HG02571 (cell line): ENCODE measurements at regions not wholly inside any gene's neighbourhood (a gene's known extent, or its start where the extent isn't known, plus 50 kb on each side); places are given as distances from the start of the nearest gene placed in this dataset.

Experiments
- ATAC-seq: cut with Tn5 transposase; IDR thresholded peaks from one replicate; pipeline ENCODE4 v1.9.1; 2021; ENCODE audit warnings: mild to moderate bottlenecking, moderate library complexity; ENCODE audit not compliant: unreplicated experiment

- ATAC-seq: no peak
Measured at GRCh38 chr2:59713577-59713976, 839.9 kb downstream of the BCL11A start.

- no peak for ATAC-seq
Measured at GRCh38 chr2:59711121-59711520, 842.3 kb downstream of the BCL11A start.

GRCh38 chr2:59706729-59707128 is 846.7 kb downstream of the BCL11A start:
- no peak for ATAC-seq

DNA sequence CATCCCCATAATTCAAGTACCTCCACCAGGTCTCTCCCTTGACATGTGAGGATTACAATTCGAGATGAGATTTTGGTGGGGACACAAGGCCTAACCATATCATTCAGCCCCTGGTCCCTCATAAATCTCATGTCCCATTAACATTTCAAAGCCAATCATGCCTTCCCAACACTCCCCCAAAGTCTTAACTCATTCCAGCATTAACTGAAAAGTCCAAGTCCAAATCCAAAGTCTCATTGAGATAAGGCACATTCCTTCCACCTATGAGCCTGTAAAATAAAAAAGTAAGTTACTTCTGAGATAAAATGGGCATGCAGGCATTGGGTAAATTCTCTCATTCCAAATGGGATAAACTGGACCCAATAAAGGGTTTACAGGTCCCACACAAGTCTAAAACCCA is 849.7 kb downstream of the BCL11A start:
- no peak for ATAC-seq

- ATAC-seq: no peak
Measured at GRCh38 chr2:59702026-59702425, 851.4 kb downstream of the BCL11A start.

- ATAC-seq: no peak
Measured at GRCh38 chr2:59701271-59701994, 852.0 kb downstream of the BCL11A start.

DNA sequence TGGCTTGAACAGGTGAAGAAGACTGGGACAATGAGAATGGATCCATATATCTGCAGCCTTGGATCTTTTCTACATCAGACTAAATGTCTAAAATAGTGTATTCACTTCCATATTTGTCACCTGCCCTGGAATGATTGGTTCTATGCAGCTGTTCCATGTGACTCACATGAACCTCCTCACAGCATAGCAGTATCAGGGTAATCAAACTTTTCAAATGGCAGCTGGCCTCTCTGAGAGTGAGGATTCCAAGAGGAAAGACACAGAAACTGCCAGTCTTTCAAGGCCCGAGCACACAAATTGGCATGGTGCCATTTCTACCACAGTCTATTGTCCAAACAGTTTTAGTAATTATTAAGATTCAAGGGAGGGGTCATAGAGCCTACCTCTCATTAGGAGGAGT is 859.3 kb downstream of the BCL11A start:
- no peak for ATAC-seq

DNA sequence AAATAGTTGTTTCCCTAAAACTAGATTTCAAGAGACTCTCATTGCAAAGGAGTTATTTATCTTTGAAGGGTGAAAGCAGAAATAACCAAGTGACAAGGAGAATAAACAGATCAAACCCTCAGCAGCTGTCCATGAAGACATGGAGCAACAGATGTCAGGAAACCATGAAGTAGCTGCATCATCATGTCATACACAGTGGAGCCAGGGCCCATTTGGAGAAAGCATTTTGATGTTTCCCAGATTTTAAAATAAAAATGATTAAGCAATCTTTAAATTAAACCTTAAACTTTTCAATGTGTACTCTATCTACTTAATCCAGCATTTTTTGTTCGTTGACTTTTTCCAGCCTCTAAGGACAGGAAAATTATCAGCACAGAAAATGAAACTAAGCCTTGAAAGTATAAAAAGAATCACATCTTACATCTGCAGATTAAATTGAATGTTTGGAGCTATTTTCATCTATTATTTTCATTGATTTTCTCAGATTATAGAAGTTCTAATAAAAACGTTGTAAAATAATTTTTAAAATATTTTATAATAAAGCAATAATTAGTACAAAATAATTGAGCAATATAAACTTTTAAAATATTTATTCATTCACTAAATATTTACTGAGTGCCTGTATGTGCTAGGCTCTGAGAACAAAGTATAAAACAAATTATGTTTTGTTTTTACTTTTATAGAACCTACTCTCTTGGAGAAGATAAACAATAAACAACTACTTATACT is 860.1 kb downstream of the BCL11A start:
- no peak for ATAC-seq

- ATAC-seq: no peak
Measured at GRCh38 chr2:59691518-59692190, 861.8 kb downstream of the BCL11A start.

DNA sequence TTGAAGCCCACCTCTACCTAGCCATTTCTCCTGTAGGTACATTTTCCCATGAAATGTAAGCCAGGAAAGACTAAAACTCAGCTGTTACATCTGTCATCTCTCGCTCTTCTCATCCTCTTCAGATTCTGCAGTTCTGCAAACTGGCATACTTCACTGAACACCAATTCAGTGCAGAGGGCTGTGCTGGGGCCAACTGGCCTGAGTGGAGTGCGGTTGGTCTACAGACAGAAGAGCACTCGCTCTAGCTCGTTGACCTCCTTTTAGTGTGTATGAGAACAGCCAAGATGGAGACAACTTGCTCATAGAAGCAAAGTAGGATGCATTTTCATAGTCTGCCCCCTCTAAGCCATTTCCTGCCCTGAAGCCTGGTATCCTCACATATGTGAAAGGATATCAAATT is 862.6 kb downstream of the BCL11A start:
- ATAC-seq: no peak

DNA sequence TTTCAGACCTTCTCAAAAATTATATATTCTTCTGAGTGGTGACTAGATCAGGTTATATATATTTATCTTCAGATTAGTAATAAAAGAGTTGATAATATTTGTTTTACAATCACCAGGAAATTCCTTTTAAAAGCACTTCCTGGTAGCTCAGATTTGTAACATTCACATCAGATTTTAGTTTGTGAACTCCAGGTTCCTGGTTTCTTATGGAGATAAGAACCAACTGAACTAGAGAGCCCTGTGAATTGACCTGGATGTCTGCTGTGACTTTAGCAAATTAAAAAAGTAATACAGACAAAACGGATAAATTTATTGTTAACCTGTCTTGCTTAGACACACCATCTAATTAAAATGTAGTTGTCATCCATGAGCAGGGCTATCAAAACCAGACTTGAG is 868.7 kb downstream of the BCL11A start:
- ATAC-seq: no peak

GRCh38 chr2:59684116-59684770 is 869.2 kb downstream of the BCL11A start:
- no peak for ATAC-seq

GRCh38 chr2:59680863-59681262 is 872.6 kb downstream of the BCL11A start:
- no peak for ATAC-seq

DNA sequence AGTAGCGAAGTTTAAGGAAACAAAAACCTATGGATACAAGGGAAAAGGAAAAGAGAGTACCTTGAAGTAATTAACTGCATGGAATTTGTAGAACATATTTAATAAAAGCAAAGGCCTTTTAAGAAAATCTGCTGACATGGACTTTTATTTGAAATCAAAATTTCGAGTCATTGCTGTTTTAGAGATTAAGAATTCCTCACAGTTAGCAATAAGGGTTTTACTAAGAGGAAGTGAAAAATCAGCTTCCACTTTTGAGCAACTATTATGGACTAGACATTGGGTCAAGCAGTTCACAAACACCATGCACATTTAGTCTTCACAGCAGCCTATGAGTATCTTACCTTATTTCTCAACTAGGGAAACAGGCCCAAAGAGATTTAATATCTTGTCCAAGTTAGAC is 876.3 kb downstream of the BCL11A start:
- no peak for ATAC-seq

GRCh38 chr2:59674100-59674499 is 879.4 kb downstream of the BCL11A start:
- no peak for ATAC-seq

GRCh38 chr2:59665021-59665420 is 888.4 kb downstream of the BCL11A start:
- no peak for ATAC-seq

- ATAC-seq: no peak
Measured at GRCh38 chr2:59662127-59662861, 891.2 kb downstream of the BCL11A start.

- no peak for ATAC-seq
Measured at GRCh38 chr2:59660262-59660661, 893.2 kb downstream of the BCL11A start.

DNA sequence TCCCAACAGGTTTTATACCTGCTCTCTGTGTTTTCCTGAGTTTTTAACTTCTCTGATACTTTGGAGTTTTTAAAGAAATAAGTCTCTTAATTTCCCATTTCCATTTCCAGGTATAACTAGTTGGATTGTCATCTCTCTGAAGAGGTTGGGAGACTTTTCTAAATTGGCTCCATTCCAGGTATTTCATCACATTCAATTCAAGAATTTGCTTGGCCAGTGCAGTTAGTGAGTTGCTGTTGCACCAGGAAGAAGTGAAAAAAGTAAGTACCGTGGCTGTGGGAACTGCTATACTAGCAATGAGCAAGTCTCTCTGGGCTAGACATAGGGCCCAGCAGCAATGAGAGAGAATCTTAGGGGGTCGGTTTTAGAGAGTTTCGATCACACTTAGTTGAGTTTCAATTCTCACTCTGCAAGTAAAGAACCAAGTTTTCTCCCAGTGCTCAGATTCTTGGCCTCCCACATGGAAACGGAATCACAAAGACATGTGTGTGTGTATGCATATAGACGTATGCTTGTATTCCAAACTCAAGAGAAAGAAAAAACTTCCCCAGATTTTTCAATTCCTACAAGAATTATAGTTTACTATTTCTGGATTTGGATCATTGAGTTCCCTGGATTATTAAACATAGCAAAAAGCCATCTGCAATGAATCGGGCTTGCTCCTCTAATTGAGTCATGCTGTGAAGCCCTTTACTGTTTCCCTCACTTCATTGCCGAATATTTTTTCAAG is 894.4 kb downstream of the BCL11A start:
- no peak for ATAC-seq

GRCh38 chr2:59655809-59656208 is 897.6 kb downstream of the BCL11A start:
- ATAC-seq: no peak
